Stimulated activated CD8-positive, alpha-beta memory T cell treated with anti-CD3 and anti-CD28 coated beads, Interleukin-4, amount 100 ng/mL, for 48 hours (primary cell): ENCODE measurements at regions not wholly inside any gene's neighbourhood (a gene's known extent, or its start where the extent isn't known, plus 50 kb on each side); places are given as distances from the start of the nearest gene placed in this dataset.

Source experiments
- DNase-seq: peaks from one replicate; pipeline ENCODE4 v3.0.0-alpha.2; 2020

GRCh38 chr16:35296962-35297653, 1837.7 kb downstream of the TP53TG3F start:
- no peak for DNase-seq

- DNase-seq = no peak
Observed at GRCh38 chr16:35298460-35299243, 1839.2 kb downstream of the TP53TG3F start.

- no peak for DNase-seq
Observed at GRCh38 chr16:35302859-35303258, 1843.4 kb downstream of the TP53TG3F start.

GRCh38 chr16:35305476-35305875, 1846.1 kb downstream of the TP53TG3F start:
- DNase-seq = no peak

GRCh38 chr16:35306915-35307314, 1847.5 kb downstream of the TP53TG3F start:
- DNase-seq = no peak

- DNase-seq = no peak
Observed at GRCh38 chr16:35308674-35309073, 1849.3 kb downstream of the TP53TG3F start.

- no peak for DNase-seq
Observed at GRCh38 chr16:35310999-35311398, 1851.6 kb downstream of the TP53TG3F start.

- DNase-seq = no peak
Observed at GRCh38 chr16:35311475-35311874, 1852.1 kb downstream of the TP53TG3F start.

GRCh38 chr16:35314298-35314697, 1854.9 kb downstream of the TP53TG3F start:
- no peak for DNase-seq

- DNase-seq = no peak
Observed at GRCh38 chr16:35319536-35320192, 1860.3 kb downstream of the TP53TG3F start.

GRCh38 chr16:35325936-35326335, 1866.5 kb downstream of the TP53TG3F start:
- no peak for DNase-seq

- no peak for DNase-seq
Observed at GRCh38 chr16:35339337-35339736, 1879.9 kb downstream of the TP53TG3F start.

GRCh38 chr16:35342012-35342411, 1882.6 kb downstream of the TP53TG3F start:
- no peak for DNase-seq

GRCh38 chr16:35344012-35344762, 1884.8 kb downstream of the TP53TG3F start:
- DNase-seq = no peak

GRCh38 chr16:35352431-35352830, 1893.0 kb downstream of the TP53TG3F start:
- no peak for DNase-seq

- no peak for DNase-seq
Observed at GRCh38 chr16:35363510-35363909, 1904.1 kb downstream of the TP53TG3F start.

GRCh38 chr16:35364263-35364662, 1904.9 kb downstream of the TP53TG3F start:
- no peak for DNase-seq

GRCh38 chr16:35365675-35366074, 1906.3 kb downstream of the TP53TG3F start:
- DNase-seq = no peak

- DNase-seq = no peak
Observed at GRCh38 chr16:35370617-35371016, 1911.2 kb downstream of the TP53TG3F start.

GRCh38 chr16:35377142-35377541, 1917.7 kb downstream of the TP53TG3F start:
- no peak for DNase-seq

GRCh38 chr16:35386619-35387018, 1927.2 kb downstream of the TP53TG3F start:
- no peak for DNase-seq

GRCh38 chr16:35391328-35391727, 1931.9 kb downstream of the TP53TG3F start:
- peak; percentile 54 for DNase-seq

- no peak for DNase-seq
Observed at GRCh38 chr16:35398180-35398579, 1938.8 kb downstream of the TP53TG3F start.
